Liver (tissue), 8 donors: ENCODE measurements at regions not wholly inside any gene's neighbourhood (a gene's known extent, or its start where the extent isn't known, plus 50 kb on each side); places are given as distances from the start of the nearest gene placed in this dataset.

Source experiments
- DNase-seq: peaks from one replicate; pipeline ENCODE4 v3.0.0-alpha.2; 2017; ENCODE audit warnings: low spot score
- H3K27ac ChIP-seq, 2 donors: one replicate each; pipeline ENCODE4 v1.7.0; 2013; ENCODE audit warnings: inconsistent platforms in 2 of 2, low read length in 2 of 2, control low read depth in 1 of 2, low read depth in 1 of 2, mild to moderate bottlenecking in 1 of 2
- H3K27me3 ChIP-seq, 4 donors: one replicate each; pipeline versions ENCODE4 v1.6.1 to v1.7.0; 2013; ENCODE audit warnings: low read length in 3 of 4, inconsistent platforms in 1 of 4, mild to moderate bottlenecking in 1 of 4, moderate library complexity in 1 of 4; ENCODE audit not compliant: control insufficient read depth in 4 of 4, insufficient read depth in 4 of 4
- H3K36me3 ChIP-seq, 4 donors: one replicate each; pipeline versions ENCODE4 v1.6.1 to v1.7.0; 2013; ENCODE audit warnings: low read length in 3 of 4, mild to moderate bottlenecking in 3 of 4, low read depth in 1 of 4, moderate library complexity in 1 of 4; ENCODE audit not compliant: control insufficient read depth in 4 of 4, insufficient read depth in 3 of 4
- H3K4me1 ChIP-seq, 4 donors: one replicate each; pipeline versions ENCODE4 v1.6.1 to v1.7.0; 2013; ENCODE audit warnings: low read length in 3 of 4, mild to moderate bottlenecking in 3 of 4, moderate library complexity in 1 of 4; ENCODE audit not compliant: control insufficient read depth in 4 of 4, insufficient read depth in 4 of 4
- H3K4me3 ChIP-seq, 3 donors: one replicate each; pipeline versions ENCODE4 v1.6.1 to v1.7.0; 2013; ENCODE audit warnings: low read length in 3 of 3, control low read depth in 1 of 3, low read depth in 1 of 3, mild to moderate bottlenecking in 1 of 3
- H3K9ac ChIP-seq, 2 donors: one replicate each; pipeline ENCODE4 v1.7.0; 2013; ENCODE audit warnings: low read length in 2 of 2, mild to moderate bottlenecking in 2 of 2, moderate library complexity in 2 of 2, control low read depth in 1 of 2, low read depth in 1 of 2
- H3K9me3 ChIP-seq, 4 donors: one replicate each; pipeline versions ENCODE4 v1.6.1 to v1.7.0; 2013; ENCODE audit warnings: low read length in 3 of 4; ENCODE audit not compliant: control insufficient read depth in 4 of 4
- ATF3 ChIP-seq: IDR thresholded peaks from 2 replicates; pipeline ENCODE4 v1.6.1; 2016; ENCODE audit warnings: antibody characterized with exemption
- CTCF ChIP-seq: fragments of 150-350 bp; IDR thresholded peaks from 2 replicates; pipeline ENCODE4 v1.5.1; 2017; ENCODE audit warnings: improper control_type of control experiment, low read depth, low read length; ENCODE audit not compliant: missing input control
- EGR1 ChIP-seq, 2 donors: IDR thresholded peaks; 2 replicates each; pipeline ENCODE4 v1.6.1; 2016 to 2018; ENCODE audit warnings: antibody characterized with exemption in 2 of 2, low read depth in 2 of 2
- FOXA1 ChIP-seq: IDR thresholded peaks from 2 replicates; pipeline ENCODE4 v1.6.1; 2016; ENCODE audit warnings: antibody characterized with exemption
- FOXA2 ChIP-seq: IDR thresholded peaks from 2 replicates; pipeline ENCODE4 v1.6.1; 2016; ENCODE audit warnings: antibody characterized with exemption
- GABPA ChIP-seq, 2 donors: IDR thresholded peaks in 1 of 2; conservative IDR thresholded peaks in 1 of 2; 2 replicates each; pipeline ENCODE4 v1.6.1; 2016; ENCODE audit warnings: antibody characterized with exemption in 2 of 2, mild to moderate bottlenecking in 1 of 2, moderate library complexity in 1 of 2
- HNF4A ChIP-seq, 2 donors: conservative IDR thresholded peaks; 2 replicates each; pipeline ENCODE4 v1.6.1; 2016; ENCODE audit warnings: antibody characterized with exemption in 2 of 2, mild to moderate bottlenecking in 2 of 2
- HNF4G ChIP-seq: IDR thresholded peaks from 2 replicates; pipeline ENCODE4 v1.6.1; 2016; ENCODE audit warnings: antibody characterized with exemption
- JUND ChIP-seq, 2 donors: IDR thresholded peaks; 2 replicates each; pipeline ENCODE4 v1.6.1; 2016; ENCODE audit warnings: antibody characterized with exemption in 2 of 2
- MAX ChIP-seq: IDR thresholded peaks from 2 replicates; pipeline ENCODE4 v1.6.1; 2016; ENCODE audit warnings: antibody characterized with exemption
- RAD21 ChIP-seq, 2 donors: IDR thresholded peaks; 2 replicates each; pipeline ENCODE4 v1.6.1; 2016; ENCODE audit warnings: antibody characterized with exemption in 2 of 2, mild to moderate bottlenecking in 2 of 2
- REST ChIP-seq: IDR thresholded peaks from 2 replicates; pipeline ENCODE4 v1.6.1; 2016; ENCODE audit warnings: antibody characterized with exemption, mild to moderate bottlenecking
- RXRA ChIP-seq, 2 donors: IDR thresholded peaks; 2 replicates each; pipeline ENCODE4 v1.6.1; 2017 to 2018; ENCODE audit warnings: antibody characterized with exemption in 2 of 2, mild to moderate bottlenecking in 1 of 2
- SP1 ChIP-seq: IDR thresholded peaks from 2 replicates; pipeline ENCODE4 v1.6.1; 2018; ENCODE audit warnings: antibody characterized with exemption, mild to moderate bottlenecking
- TAF1 ChIP-seq: conservative IDR thresholded peaks from 2 replicates; pipeline ENCODE4 v1.6.1; 2016; ENCODE audit warnings: antibody characterized with exemption, mild to moderate bottlenecking
- YY1 ChIP-seq: IDR thresholded peaks from 2 replicates; pipeline ENCODE4 v1.6.1; 2016; ENCODE audit warnings: antibody characterized with exemption, mild to moderate bottlenecking
- ZBTB33 ChIP-seq: IDR thresholded peaks from 2 replicates; pipeline ENCODE4 v1.6.1; 2016; ENCODE audit warnings: antibody characterized with exemption
- WGBS: extraction: QIAGEN DNeasy Blood & Tissue Kit; methylation state at CpG from one replicate; pipeline ENCODE4 v1.1.7; 2013; 5-methylcytosine and 5-hydroxymethylcytosine counted together
- donor health status: healthy.
- donor health status: healthy.
- donor health status: healthy.
- donor health status: healthy.
- donor health status: healthy.

- Histone ChIP-seq H3K27me3 (no peaks in the 10 kb centered on the region), H3K9me3 (no peaks in the 10 kb centered on the region), H3K36me3 (no peaks in the 10 kb centered on the region), H3K4me1 (no peaks in the 10 kb centered on the region), H3K27ac (no peak overlapping the region), H3K4me3 (no peak overlapping the region), H3K9ac (no peak overlapping the region)
- no peak for DNase-seq
- no peak for TF ChIP-seq HNF4A (conservative IDR thresholded peaks at IDR 0.05)
- no peak for TF ChIP-seq RAD21 (IDR thresholded peaks at IDR 0.05)
- no peak for TF ChIP-seq FOXA2
- TF ChIP-seq SP1, result no peak
- no peak for TF ChIP-seq REST
- TF ChIP-seq ATF3, result no peak
- no peak for TF ChIP-seq GABPA (IDR thresholded peaks at IDR 0.05 in 1 of 2, conservative IDR thresholded peaks at IDR 0.05 in 1 of 2)
- TF ChIP-seq ZBTB33, result no peak
- no peak for TF ChIP-seq TAF1
- no peak for TF ChIP-seq MAX
- TF ChIP-seq EGR1 (IDR thresholded peaks at IDR 0.05; ENCODE audit: low read depth in 2 of 2), result no peak
- TF ChIP-seq FOXA1, result no peak
- TF ChIP-seq RXRA (IDR thresholded peaks at IDR 0.05), result no peak
- TF ChIP-seq JUND (IDR thresholded peaks at IDR 0.05), result no peak
- 74% methylated on average over 5 of the region's 5 CpGs for WGBS
Observed at GRCh38 chr3:94405258-94406035, 342.6 kb downstream of the NSUN3 start.

GRCh38 chr3:94406595-94406994 lies 343.7 kb downstream of the NSUN3 start:
- no peaks in the 10 kb centered on the region for H3K27me3 ChIP-seq

More at GRCh38 chr3:94406595-94406994, 343.7 kb downstream of the NSUN3 start:
- H3K9ac ChIP-seq, result no peak overlapping the region
- no peak overlapping the region for H3K4me3 ChIP-seq
- no peak for DNase-seq
- H3K9me3 ChIP-seq, result no peaks in the 10 kb centered on the region
- H3K4me1 ChIP-seq, result no peaks in the 10 kb centered on the region
- no peaks in the 10 kb centered on the region for H3K36me3 ChIP-seq
- no peak overlapping the region for H3K27ac ChIP-seq
- TF ChIP-seq GABPA (IDR thresholded peaks at IDR 0.05 in 1 of 2, conservative IDR thresholded peaks at IDR 0.05 in 1 of 2) (no peak), ZBTB33 (no peak), HNF4A (conservative IDR thresholded peaks at IDR 0.05) (no peak), FOXA1 (no peak), SP1 (no peak), HNF4G (no peak), REST (no peak), JUND (IDR thresholded peaks at IDR 0.05) (no peak), YY1 (no peak), CTCF (no peak), FOXA2 (no peak), TAF1 (no peak)
